Activated gamma-delta T cell treated with anti-CD3 and anti-CD28 coated beads, Interleukin-2, amount 50 U/mL, for 16 hours (primary cell): ENCODE measurements at regions not wholly inside any gene's neighbourhood (a gene's known extent, or its start where the extent isn't known, plus 50 kb on each side); places are given as distances from the start of the nearest gene placed in this dataset.

ENCODE experiments used
- DNase-seq: peaks from one replicate; pipeline ENCODE4 v3.0.0-alpha.2; 2020; ENCODE audit warnings: low read depth

DNA sequence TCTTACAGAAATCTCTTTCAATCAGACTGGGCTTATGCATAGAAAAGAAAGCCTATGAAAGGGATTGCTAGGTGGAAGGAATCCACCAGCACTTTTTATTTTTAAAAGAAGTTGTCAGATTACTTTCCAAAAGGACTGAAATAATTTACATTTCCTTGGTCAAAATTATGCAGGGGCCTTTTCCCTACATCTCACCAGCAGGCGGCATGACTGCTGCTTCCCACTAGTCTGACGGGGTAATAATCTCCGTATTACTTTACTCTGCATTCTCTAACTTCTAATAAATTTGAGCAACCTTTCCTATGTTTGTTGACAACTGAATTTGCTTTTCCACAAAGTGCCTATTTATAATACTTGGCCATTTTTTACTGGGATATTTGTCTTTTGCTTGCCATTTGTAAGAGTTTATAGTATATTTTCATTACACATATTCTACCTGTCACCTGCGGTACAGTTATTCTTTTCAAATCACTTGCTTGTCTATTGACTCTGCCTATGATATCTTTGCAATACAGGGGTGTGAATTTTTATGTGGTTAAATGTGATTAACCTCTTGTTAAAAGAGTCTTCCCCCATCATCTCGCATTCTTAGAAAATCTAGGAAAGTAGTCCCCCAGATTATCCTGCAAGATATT is 51.9 kb upstream of the USP47 start:
- DNase-seq, result no peak

DNA sequence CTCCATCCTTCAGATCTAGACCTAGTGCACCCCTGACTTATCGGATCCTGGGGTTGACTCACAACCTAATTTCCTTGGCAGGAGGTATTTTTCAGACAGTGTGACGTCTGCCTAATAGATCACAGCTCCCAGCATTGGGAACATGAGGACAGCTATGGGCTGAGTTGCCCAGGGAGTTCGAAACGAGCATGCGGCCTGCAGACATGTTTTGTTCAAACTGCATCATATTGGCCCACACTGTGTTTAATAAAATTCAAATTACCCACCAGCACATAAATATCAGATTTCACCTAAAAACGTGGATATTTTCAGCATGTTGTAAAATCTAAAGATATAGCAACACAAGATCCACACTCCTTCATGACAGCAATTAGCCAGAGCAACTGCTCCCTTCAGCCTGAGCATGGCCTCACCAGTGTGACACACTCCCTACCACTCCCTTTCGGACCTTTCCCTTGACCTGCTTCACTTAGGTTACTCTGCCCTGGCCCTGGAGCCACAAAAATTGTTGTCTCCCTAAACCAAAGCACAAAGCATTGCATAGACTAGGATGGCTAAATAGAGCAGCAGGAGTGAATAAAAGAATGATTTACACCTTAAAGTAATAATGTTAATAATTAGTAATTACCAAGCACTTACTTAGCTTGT is 53.6 kb upstream of the USP47 start:
- DNase-seq, result no peak

DNA sequence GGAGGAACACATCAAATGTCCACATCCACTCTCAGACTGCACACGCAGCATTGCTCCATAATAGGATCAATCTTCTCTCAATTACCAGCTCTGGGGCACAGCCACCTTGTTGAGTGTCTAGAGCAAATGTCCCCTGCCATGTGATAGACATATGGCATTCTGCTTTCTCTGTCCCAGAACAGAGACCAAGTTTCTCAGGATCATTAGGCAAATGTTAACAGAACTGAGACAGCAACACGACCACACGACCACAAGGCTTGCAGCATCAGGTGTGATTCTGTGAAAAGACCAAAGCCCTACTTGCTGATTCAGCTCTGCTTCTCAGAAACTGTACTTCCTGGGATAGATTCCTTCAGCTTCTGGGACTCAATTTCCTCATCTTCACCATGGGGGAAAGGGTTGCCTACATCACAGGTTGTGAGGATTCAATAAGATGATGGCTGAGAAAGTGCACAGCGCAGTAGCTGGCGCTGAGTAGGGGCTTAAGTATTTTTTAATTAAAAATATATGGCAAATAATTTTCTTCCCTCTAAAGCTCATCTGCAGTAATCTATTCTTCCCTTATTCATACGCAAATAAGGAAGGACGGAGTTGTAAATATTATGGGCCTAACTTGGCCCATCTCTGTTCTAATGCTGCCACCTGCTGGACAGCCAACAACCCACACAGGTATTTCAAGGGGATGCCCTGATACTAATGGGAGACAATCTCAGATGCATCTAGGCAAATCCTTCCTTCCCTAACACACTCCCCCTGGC is 54.3 kb upstream of the USP47 start:
- peak; percentile 49 for DNase-seq

- DNase-seq, result no peak
Observed at GRCh38 chr11:11786771-11787170, 55.0 kb upstream of the USP47 start.

- DNase-seq, result no peak
Observed at GRCh38 chr11:11786234-11786633, 55.5 kb upstream of the USP47 start.

- no peak for DNase-seq
Observed at GRCh38 chr11:11782532-11783110, 59.2 kb upstream of the USP47 start.

GRCh38 chr11:11780858-11781257 is 60.9 kb upstream of the USP47 start:
- DNase-seq, result no peak

GRCh38 chr11:11779975-11780374 is 61.8 kb upstream of the USP47 start:
- DNase-seq, result no peak

GRCh38 chr11:11777897-11778296 is 63.9 kb upstream of the USP47 start:
- DNase-seq, result no peak

- DNase-seq, result no peak
Observed at GRCh38 chr11:11776714-11777113, 65.1 kb upstream of the USP47 start.

- no peak for DNase-seq
Observed at GRCh38 chr11:11774928-11775327, 66.8 kb upstream of the USP47 start.

- no peak for DNase-seq
Observed at GRCh38 chr11:11772865-11773515, 68.8 kb upstream of the USP47 start.

- DNase-seq, result no peak
Observed at GRCh38 chr11:11770921-11771486, 70.8 kb upstream of the USP47 start.

- DNase-seq, result no peak
Observed at GRCh38 chr11:11770296-11770695, 71.5 kb upstream of the USP47 start.

DNA sequence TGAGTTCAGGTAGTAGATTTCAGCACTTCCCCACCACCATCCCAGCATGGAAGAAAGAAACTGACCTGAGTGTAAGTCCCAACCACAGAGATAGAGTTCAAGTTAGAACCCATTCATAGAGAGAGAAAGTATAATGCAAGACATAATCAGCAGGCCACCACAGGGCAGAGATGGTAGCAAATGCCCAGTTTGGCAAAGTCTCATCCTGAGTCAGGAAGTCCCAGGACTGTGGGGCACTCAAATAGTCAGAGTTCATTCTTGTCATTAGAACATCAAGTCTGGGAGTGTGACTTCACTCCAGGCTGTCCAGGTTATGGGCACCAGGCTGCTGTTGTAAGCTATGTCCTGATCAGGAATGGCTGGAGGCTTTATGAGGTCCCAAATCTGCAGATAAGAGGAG is 72.0 kb upstream of the USP47 start:
- DNase-seq, result no peak

DNA sequence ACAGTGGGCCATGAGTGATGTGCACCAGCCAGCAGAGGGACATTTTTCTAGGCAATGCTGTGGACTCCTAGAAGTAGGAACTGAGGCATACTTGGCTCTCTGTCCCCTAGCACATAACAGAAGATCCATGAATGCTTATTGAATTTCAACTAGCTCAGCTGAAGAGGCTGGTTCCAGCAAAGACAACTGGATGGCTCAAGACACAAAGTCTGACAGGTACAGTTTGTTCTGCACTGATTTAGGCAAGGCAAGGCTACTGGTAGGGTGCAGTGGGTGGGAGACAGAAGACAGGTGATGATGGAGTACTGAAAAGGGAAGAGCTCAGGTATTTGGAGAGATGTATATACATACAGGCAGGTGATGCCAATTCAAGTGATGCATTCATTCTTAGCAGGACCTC is 72.4 kb upstream of the USP47 start:
- no peak for DNase-seq

GRCh38 chr11:11764423-11764803 is 77.4 kb upstream of the USP47 start:
- no peak for DNase-seq

DNA sequence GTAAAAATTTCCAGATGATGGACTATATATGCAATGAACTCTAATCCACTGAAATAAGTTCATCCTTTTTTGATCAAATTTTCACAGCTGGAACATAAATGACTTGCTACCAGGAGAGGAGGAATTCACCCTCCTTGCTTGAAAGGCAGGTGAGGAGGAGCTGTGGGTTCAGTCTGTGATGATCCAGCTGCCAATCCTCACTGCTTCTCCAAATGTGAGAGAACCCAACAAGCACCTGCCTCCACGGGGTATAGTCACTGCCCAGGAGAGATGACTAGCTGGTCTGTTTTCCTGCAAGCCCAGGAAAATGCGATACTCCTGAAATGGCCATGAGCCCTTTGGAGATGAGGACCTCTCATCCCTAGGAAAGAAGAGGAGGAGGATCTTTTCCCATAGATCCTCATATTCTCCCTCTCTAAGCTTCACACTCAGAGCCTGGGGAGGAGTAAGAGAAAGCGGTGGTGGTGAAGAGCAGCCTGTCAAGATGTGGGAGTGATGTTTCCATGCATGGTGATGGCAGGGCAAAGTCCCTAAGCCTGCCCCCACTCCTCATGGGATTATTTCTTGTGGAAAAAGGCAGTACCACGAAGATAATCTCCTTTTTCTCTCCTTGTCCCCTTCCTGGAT is 77.9 kb upstream of the USP47 start:
- DNase-seq, result no peak

GRCh38 chr11:11760838-11761237 is 80.9 kb upstream of the USP47 start:
- no peak for DNase-seq

DNA sequence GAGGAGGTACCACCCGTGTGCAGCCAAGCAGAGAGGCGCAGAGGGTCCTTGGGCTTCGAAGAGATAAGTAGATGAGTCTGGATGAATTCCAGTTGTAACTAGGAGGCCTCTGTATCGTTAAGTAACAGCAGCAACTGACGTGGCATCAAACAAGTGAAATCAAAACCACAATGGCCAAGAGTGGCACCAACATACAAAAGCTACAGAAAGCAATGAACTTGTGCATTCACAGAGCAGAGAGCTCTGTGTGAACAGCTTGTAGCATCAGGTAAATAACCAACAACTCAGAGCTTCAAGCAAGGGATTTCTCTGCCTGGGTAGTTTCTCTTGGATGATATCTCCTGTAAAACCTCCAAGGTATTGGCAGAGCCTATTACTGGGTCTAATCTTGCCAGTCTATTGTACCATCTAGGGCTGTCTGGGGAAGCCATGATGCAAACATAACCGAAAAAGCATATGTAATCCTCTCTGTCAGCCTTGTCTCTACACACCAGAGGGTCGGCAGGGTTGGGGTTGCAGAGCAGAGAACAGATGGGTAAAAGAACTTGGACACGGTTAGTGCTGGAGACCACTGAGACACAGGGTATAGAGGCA is 83.1 kb upstream of the USP47 start:
- DNase-seq, result no peak

DNA sequence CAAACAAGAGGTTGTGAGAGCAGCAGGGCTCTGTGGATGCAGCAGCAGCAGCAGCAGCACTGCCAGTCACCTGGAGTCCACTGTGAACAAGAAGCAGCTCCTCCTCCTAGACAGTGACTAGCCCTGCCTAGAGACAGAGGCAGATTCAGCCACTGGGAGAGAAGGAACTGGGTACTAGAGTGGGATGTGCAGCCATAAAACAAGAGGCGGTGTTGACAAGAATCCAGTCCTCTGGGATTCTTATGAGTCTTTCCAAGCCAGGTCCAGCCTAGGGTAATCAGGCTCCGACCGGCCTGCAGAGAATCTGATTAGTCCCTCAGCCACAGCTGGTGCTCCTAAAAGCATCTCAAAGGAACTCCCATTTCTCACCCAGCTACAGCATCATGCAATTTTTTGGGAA is 83.9 kb upstream of the USP47 start:
- DNase-seq, result no peak
